Stimulated activated CD4-positive, alpha-beta T cell treated with anti-CD3 and anti-CD28 coated beads, Interleukin-12 subunit alpha, Interleukin-12 subunit beta, amount 100 ng/mL, for 48 hours (primary cell): ENCODE measurements at regions not wholly inside any gene's neighbourhood (a gene's known extent, or its start where the extent isn't known, plus 50 kb on each side); places are given as distances from the start of the nearest gene placed in this dataset.

Experiments
- DNase-seq, 3 donors: peaks; one replicate each; pipeline ENCODE4 v3.0.0-alpha.2; 2020; ENCODE audit warnings: low read depth in 2 of 3, low spot score in 1 of 3

GRCh38 chr12:60834806-60835205 lies 1239.0 kb downstream of the SLC16A7 start:
- no peak for DNase-seq

- DNase-seq: no peak
Measured at GRCh38 chr12:60836651-60837050, 1240.8 kb downstream of the SLC16A7 start.

GRCh38 chr12:60842181-60842580 lies 1246.4 kb downstream of the SLC16A7 start:
- no peak for DNase-seq

- no peak for DNase-seq
Measured at GRCh38 chr12:60844101-60844500, 1248.3 kb downstream of the SLC16A7 start.

GRCh38 chr12:60844875-60845274 lies 1249.0 kb downstream of the SLC16A7 start:
- DNase-seq: no peak

- DNase-seq: no peak
Measured at GRCh38 chr12:60845696-60846095, 1249.9 kb downstream of the SLC16A7 start.

GRCh38 chr12:60847281-60847680 lies 1251.5 kb downstream of the SLC16A7 start:
- no peak for DNase-seq

GRCh38 chr12:60849723-60850122 lies 1253.9 kb downstream of the SLC16A7 start:
- no peak for DNase-seq

GRCh38 chr12:60853407-60853806 lies 1257.6 kb downstream of the SLC16A7 start:
- no peak for DNase-seq

- no peak for DNase-seq
Measured at GRCh38 chr12:60863421-60863820, 1267.6 kb downstream of the SLC16A7 start.

GRCh38 chr12:60872219-60872618 lies 1276.4 kb downstream of the SLC16A7 start:
- no peak for DNase-seq

GRCh38 chr12:60872850-60873713 lies 1277.3 kb downstream of the SLC16A7 start:
- no peak for DNase-seq

- no peak for DNase-seq
Measured at GRCh38 chr12:60874091-60874490, 1278.3 kb downstream of the SLC16A7 start.

GRCh38 chr12:60920841-60921495 lies 1325.1 kb downstream of the SLC16A7 start:
- no peak for DNase-seq

- DNase-seq: no peak
Measured at GRCh38 chr12:60921541-60921940, 1325.7 kb downstream of the SLC16A7 start.

- no peak for DNase-seq
Measured at GRCh38 chr12:60926256-60926655, 1330.4 kb downstream of the SLC16A7 start.

- no peak for DNase-seq
Measured at GRCh38 chr12:60930151-60930550, 1330.1 kb upstream of the USP15 start.

- DNase-seq: no peak
Measured at GRCh38 chr12:60935981-60936761, 1324.0 kb upstream of the USP15 start.

GRCh38 chr12:60947533-60947932 lies 1312.7 kb upstream of the USP15 start:
- no peak for DNase-seq

GRCh38 chr12:60967128-60967527 lies 1293.1 kb upstream of the USP15 start:
- DNase-seq: no peak

- DNase-seq: no peak
Measured at GRCh38 chr12:60977966-60978365, 1282.2 kb upstream of the USP15 start.

- no peak for DNase-seq
Measured at GRCh38 chr12:60980558-60980957, 1279.6 kb upstream of the USP15 start.
